ENCODE measurements at regions not wholly inside any gene's neighbourhood (a gene's known extent, or its start where the extent isn't known, plus 50 kb on each side); places are given as distances from the start of the nearest gene placed in this dataset.

GRCh38 chr19:23817519-23817918 lies 58.8 kb upstream of the ZNF681 start:
- Histone ChIP-seq H2BK5ac (ENCODE audit: low read depth, low read length) (no peak overlapping the region), H2BK120ac (replicated peaks; ENCODE audit: low read depth, low read length) (no peak overlapping the region), H4K91ac (replicated peaks; ENCODE audit: insufficient read length, low read length) (no peak overlapping the region), H3K14ac (ENCODE audit: insufficient read length) (no peak overlapping the region), H4K8ac (ENCODE audit: extremely low read depth, insufficient read depth, low read length) (no peak overlapping the region), H3K4me2 (ENCODE audit: insufficient read depth in 1 of 2, low read depth in 2 of 2, low read length in 2 of 2) (no peak overlapping the region), H3K9me3 (ENCODE audit: insufficient read depth in 2 of 2, low read depth in 1 of 2, low read length in 1 of 2) (peaks cover 40 to 46% of the 10 kb centered on the region in 2 experiments), H3K9ac (replicated peaks in 1 of 4; ENCODE audit: extremely low read depth in 1 of 4, low read depth in 3 of 4, low read length in 3 of 4) (no peak overlapping the region), H3K36me3 (ENCODE audit: control insufficient read depth in 2 of 4, insufficient read depth in 4 of 4, low read length in 3 of 4) (peaks cover 0 to 4% (median 0%) of the 10 kb centered on the region in 4 experiments; a peak in 1 of 8 replicates), H3K4me3 (ENCODE audit: extremely low read depth in 1 of 4, insufficient read depth in 2 of 4, low read depth in 3 of 4, low read length in 4 of 4) (no peak overlapping the region), H3K27ac (ENCODE audit: low read depth, low read length) (no peak overlapping the region), H2BK15ac (ENCODE audit: low read length) (no peak overlapping the region), H3K23ac (ENCODE audit: insufficient read length) (no peak overlapping the region), H3K18ac (ENCODE audit: extremely low read depth, low read length) (no peak overlapping the region), H2AK5ac (ENCODE audit: low read depth, low read length) (no peak overlapping the region), H3K79me1 (ENCODE audit: low read depth, low read length) (no peaks in the 10 kb centered on the region), H3K23me2 (ENCODE audit: low read depth, low read length) (0 out of 2 replicates have a peak, but pooled peaks cover 1% of the 10 kb centered on the region), H2BK20ac (ENCODE audit: low read length) (no peak overlapping the region), H3K4me1 (replicated peaks in 1 of 4; ENCODE audit: control insufficient read depth in 3 of 4, insufficient read depth in 4 of 4, low read length in 3 of 4) (no peaks in the 10 kb centered on the region), H3K56ac (replicated peaks; ENCODE audit: insufficient read length, low read depth, low read length) (no peak overlapping the region), H4K5ac (ENCODE audit: insufficient read length, low read depth, low read length) (no peak overlapping the region), H4K20me1 (replicated peaks in 1 of 2; ENCODE audit: control insufficient read depth in 1 of 2, insufficient read depth in 2 of 2, low read length in 2 of 2) (no peaks in the 10 kb centered on the region), H3K4ac (replicated peaks; ENCODE audit: insufficient read length, low read depth, low read length) (no peak overlapping the region), H2BK12ac (ENCODE audit: low read depth, low read length) (no peak overlapping the region), H2AFZ (ENCODE audit: low read length) (no peak overlapping the region), H3K79me2 (ENCODE audit: control insufficient read depth in 1 of 2, insufficient read depth in 2 of 2, low read length in 2 of 2) (no peaks in the 10 kb centered on the region), H3K27me3 (replicated peaks in 1 of 4; ENCODE audit: control insufficient read depth in 3 of 4, extremely low read depth in 1 of 4, insufficient read depth in 3 of 4, low read length in 3 of 4) (no peaks in the 10 kb centered on the region)
- TF ChIP-seq EP300 (IDR thresholded peaks at IDR 0.05; ENCODE audit: borderline replicate concordance in 1 of 2, low read depth in 2 of 2, low read length in 2 of 2) (no peak), MAFK (IDR thresholded peaks at IDR 0.05; ENCODE audit: low read depth, low read length) (peak; percentile 68; the same call in 1 of the 2 replicates), RAD21 (IDR thresholded peaks at IDR 0.05 in 1 of 2, conservative IDR thresholded peaks at IDR 0.05 in 1 of 2; ENCODE audit: low read depth in 2 of 2, low read length in 2 of 2) (peak; percentile 54 to 55)
- TF ChIP-seq, protein P1, sequence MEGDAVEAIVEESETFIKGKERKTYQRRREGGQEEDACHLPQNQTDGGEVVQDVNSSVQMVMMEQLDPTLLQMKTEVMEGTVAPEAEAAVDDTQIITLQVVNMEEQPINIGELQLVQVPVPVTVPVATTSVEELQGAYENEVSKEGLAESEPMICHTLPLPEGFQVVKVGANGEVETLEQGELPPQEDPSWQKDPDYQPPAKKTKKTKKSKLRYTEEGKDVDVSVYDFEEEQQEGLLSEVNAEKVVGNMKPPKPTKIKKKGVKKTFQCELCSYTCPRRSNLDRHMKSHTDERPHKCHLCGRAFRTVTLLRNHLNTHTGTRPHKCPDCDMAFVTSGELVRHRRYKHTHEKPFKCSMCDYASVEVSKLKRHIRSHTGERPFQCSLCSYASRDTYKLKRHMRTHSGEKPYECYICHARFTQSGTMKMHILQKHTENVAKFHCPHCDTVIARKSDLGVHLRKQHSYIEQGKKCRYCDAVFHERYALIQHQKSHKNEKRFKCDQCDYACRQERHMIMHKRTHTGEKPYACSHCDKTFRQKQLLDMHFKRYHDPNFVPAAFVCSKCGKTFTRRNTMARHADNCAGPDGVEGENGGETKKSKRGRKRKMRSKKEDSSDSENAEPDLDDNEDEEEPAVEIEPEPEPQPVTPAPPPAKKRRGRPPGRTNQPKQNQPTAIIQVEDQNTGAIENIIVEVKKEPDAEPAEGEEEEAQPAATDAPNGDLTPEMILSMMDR (IDR thresholded peaks at IDR 0.05; ENCODE audit: control extremely low read depth in 1 of 3, insufficient read depth in 1 of 3, low read depth in 1 of 3, low read length in 3 of 3), result peak; percentile 36 to 67 (median 39)
- TF ChIP-seq, protein P2, sequence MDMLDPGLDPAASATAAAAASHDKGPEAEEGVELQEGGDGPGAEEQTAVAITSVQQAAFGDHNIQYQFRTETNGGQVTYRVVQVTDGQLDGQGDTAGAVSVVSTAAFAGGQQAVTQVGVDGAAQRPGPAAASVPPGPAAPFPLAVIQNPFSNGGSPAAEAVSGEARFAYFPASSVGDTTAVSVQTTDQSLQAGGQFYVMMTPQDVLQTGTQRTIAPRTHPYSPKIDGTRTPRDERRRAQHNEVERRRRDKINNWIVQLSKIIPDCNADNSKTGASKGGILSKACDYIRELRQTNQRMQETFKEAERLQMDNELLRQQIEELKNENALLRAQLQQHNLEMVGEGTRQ (IDR thresholded peaks at IDR 0.05; ENCODE audit: low read length), result no peak
- DNase-seq (ENCODE audit: low read depth in 1 of 2, low spot score in 2 of 2), result peak in 1 of 2 experiments; percentile 46
- POLR2A ChIA-PET (ENCODE audit: partially characterized antibody), result interaction anchor here (0.8 to 1.6 kb wide), 5 partner anchors 13 to 242 kb away, joined by 3 to 7 read pairs (median 4); partner anchors contain the start of gene ZNF681
- CTCF ChIA-PET (ENCODE audit: partially characterized antibody), result interaction anchor here (0.7 to 1.6 kb wide), 7 partner anchors 18 to 563 kb away, joined by 3 to 6 read pairs (median 3); no protein-coding TSS in a partner anchor
- WGBS, 2 experiments (ENCODE audit: extremely low coverage in 1 of 2, insufficient coverage in 1 of 2, insufficient read length in 1 of 2, insufficient replicate concordance in 2 of 2, low coverage in 1 of 2, low lambda C conversion rate in 2 of 2, missing lambda C conversion rate in 1 of 2), result 68% methylated on average over 4 of the region's 4 CpGs; no CpG with 5 or more reads in 1 of the 2 experiments
- FAIRE-seq, result no peak

Measured in H1 (cell line).